ENCODE measurements at regions not wholly inside any gene's neighbourhood (a gene's known extent, or its start where the extent isn't known, plus 50 kb on each side); places are given as distances from the start of the nearest gene placed in this dataset.
"Not testable (repeated sequence)": the region's sequence is repeated elsewhere in the genome, so short reads cannot be mapped to it uniquely, and the experiment has no call there.

- TF ChIP-seq POLR2AphosphoS5 (IDR thresholded peaks at IDR 0.05; ENCODE audit: insufficient read depth in 1 of 2, low read depth in 1 of 2); CTCF (IDR thresholded peaks at IDR 0.05); POLR2A (IDR thresholded peaks at IDR 0.05): not testable (repeated sequence)
Measured at GRCh38 chr18:49682803-49683190, 120.9 kb downstream of the LIPG start.

Measured in vagina (tissue), 2 donors.